Adrenal gland (tissue), 5 donors: ENCODE measurements at regions not wholly inside any gene's neighbourhood (a gene's known extent, or its start where the extent isn't known, plus 50 kb on each side); places are given as distances from the start of the nearest gene placed in this dataset.

Experiments
- POLR2A ChIP-seq, 2 donors: fragments of 450-650 bp; IDR thresholded peaks; one replicate each; pipeline ENCODE4 v1.6.1; 2017; ENCODE audit warnings: antibody characterized with exemption in 2 of 2, mild to moderate bottlenecking in 2 of 2, moderate library complexity in 1 of 2
- TF ChIP-seq, protein P1 (sequence below), 6 experiments: fragments of 450-650 bp in 4 of 6; fragments of 200-600 bp in 2 of 6; sonication (generic) in 1 of 6; IDR thresholded peaks; 1 replicate in 5 of 6; 2 replicates in 1 of 6; pipeline versions ENCODE4 v1.5.1 to v1.8.0; 2016 to 2021; ENCODE audit warnings: antibody characterized with exemption in 6 of 6, mild to moderate bottlenecking in 2 of 6, moderate library complexity in 1 of 6
- donor health status: DM: no; HTN: no; CAD: no.

- TF ChIP-seq POLR2A (IDR thresholded peaks at IDR 0.05) = no peak
- TF ChIP-seq, protein P1, sequence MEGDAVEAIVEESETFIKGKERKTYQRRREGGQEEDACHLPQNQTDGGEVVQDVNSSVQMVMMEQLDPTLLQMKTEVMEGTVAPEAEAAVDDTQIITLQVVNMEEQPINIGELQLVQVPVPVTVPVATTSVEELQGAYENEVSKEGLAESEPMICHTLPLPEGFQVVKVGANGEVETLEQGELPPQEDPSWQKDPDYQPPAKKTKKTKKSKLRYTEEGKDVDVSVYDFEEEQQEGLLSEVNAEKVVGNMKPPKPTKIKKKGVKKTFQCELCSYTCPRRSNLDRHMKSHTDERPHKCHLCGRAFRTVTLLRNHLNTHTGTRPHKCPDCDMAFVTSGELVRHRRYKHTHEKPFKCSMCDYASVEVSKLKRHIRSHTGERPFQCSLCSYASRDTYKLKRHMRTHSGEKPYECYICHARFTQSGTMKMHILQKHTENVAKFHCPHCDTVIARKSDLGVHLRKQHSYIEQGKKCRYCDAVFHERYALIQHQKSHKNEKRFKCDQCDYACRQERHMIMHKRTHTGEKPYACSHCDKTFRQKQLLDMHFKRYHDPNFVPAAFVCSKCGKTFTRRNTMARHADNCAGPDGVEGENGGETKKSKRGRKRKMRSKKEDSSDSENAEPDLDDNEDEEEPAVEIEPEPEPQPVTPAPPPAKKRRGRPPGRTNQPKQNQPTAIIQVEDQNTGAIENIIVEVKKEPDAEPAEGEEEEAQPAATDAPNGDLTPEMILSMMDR (IDR thresholded peaks at IDR 0.05) = no peak
Measured at GRCh38 chr10:85420501-85421191, 945.9 kb downstream of the GRID1 start.
